ENCODE measurements at regions not wholly inside any gene's neighbourhood (a gene's known extent, or its start where the extent isn't known, plus 50 kb on each side); places are given as distances from the start of the nearest gene placed in this dataset.

GRCh38 chr4:92199135-92199534 is 104.6 kb upstream of the GRID2 start:
- Mint-ChIP-seq H3K27me3 (ENCODE audit: low read depth) (peaks cover 46% of the 10 kb centered on the region), H3K36me3 (no peaks in the 10 kb centered on the region), H3K9me3 (peaks cover 4% of the 10 kb centered on the region; the same call in 1 of the 2 replicates), H3K4me1 (peaks cover 2% of the 10 kb centered on the region), H3K4me3 (no peak overlapping the region), H3K27ac (no peak overlapping the region)
- TF ChIP-seq, protein P1, sequence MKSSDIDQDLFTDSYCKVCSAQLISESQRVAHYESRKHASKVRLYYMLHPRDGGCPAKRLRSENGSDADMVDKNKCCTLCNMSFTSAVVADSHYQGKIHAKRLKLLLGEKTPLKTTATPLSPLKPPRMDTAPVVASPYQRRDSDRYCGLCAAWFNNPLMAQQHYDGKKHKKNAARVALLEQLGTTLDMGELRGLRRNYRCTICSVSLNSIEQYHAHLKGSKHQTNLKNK (CRISPR knock-in tag; IDR thresholded peaks at IDR 0.05), result no peak
- TF ChIP-seq EMX1 (CRISPR knock-in tag; IDR thresholded peaks at IDR 0.05) (no peak), HMGA2 (CRISPR knock-in tag; IDR thresholded peaks at IDR 0.05) (peak; percentile 100), ZNF121 (CRISPR knock-in tag; IDR thresholded peaks at IDR 0.05) (no peak)
- TF ChIP-seq, protein P2, sequence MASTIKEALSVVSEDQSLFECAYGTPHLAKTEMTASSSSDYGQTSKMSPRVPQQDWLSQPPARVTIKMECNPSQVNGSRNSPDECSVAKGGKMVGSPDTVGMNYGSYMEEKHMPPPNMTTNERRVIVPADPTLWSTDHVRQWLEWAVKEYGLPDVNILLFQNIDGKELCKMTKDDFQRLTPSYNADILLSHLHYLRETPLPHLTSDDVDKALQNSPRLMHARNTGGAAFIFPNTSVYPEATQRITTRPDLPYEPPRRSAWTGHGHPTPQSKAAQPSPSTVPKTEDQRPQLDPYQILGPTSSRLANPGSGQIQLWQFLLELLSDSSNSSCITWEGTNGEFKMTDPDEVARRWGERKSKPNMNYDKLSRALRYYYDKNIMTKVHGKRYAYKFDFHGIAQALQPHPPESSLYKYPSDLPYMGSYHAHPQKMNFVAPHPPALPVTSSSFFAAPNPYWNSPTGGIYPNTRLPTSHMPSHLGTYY (CRISPR knock-in tag; IDR thresholded peaks at IDR 0.05), result no peak
- DNase-seq (ENCODE audit: low spot score) (no peak), ATAC-seq (no peak)
- CTCF ChIA-PET, result no interaction called here
- POLR2A ChIA-PET, result no interaction called here

DNA sequence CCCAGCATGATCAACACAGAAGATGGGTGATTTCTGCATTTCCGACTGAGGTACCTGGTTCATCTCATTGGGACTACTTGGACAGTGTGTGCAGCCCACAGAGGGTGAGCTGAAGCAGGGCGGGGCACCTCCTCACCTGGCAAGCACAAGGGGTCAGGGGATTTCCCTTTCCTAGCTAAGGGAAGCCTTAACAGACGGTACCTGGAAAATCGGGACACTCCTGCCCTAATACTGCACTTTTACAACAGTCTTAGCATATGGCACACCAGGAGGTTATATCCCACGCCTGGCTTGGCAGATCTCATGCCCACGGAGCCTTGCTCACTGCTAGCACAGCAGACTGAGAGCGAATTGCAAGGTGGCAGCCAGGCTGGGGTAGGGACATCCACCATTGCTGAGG is 92.9 kb upstream of the GRID2 start:
- DNase-seq (ENCODE audit: low spot score) (no peak), ATAC-seq (no peak)
- no peaks in the 10 kb centered on the region for H3K36me3 Mint-ChIP-seq
- peaks cover 50% of the 10 kb centered on the region for H3K27me3 Mint-ChIP-seq (ENCODE audit: low read depth)
- no peak overlapping the region for H3K27ac Mint-ChIP-seq
- ChIA-PET POLR2A (no interaction called here), CTCF (no interaction called here)
- H3K4me3 Mint-ChIP-seq, result no peak overlapping the region
- peaks cover 22% of the 10 kb centered on the region for H3K9me3 Mint-ChIP-seq
- no peaks in the 10 kb centered on the region for H3K4me1 Mint-ChIP-seq
- TF ChIP-seq ZNF219 (CRISPR knock-in tag; IDR thresholded peaks at IDR 0.05; ENCODE audit: borderline replicate concordance) (no peak), ZNF671 (CRISPR knock-in tag; IDR thresholded peaks at IDR 0.05) (no peak), FOXP1 (CRISPR knock-in tag; IDR thresholded peaks at IDR 0.05; ENCODE audit: borderline replicate concordance) (no peak), ZNF416 (CRISPR knock-in tag; IDR thresholded peaks at IDR 0.05) (no peak), ARID4B (CRISPR knock-in tag; IDR thresholded peaks at IDR 0.05; ENCODE audit: borderline replicate concordance) (no peak), MLX (CRISPR knock-in tag; IDR thresholded peaks at IDR 0.05) (no peak), JAZF1 (CRISPR knock-in tag; IDR thresholded peaks at IDR 0.05) (no peak), JUN (CRISPR knock-in tag; IDR thresholded peaks at IDR 0.05) (no peak), HMGA2 (CRISPR knock-in tag; IDR thresholded peaks at IDR 0.05) (no peak), CTCF (IDR thresholded peaks at IDR 0.05) (no peak)
- TF ChIP-seq, protein P3, sequence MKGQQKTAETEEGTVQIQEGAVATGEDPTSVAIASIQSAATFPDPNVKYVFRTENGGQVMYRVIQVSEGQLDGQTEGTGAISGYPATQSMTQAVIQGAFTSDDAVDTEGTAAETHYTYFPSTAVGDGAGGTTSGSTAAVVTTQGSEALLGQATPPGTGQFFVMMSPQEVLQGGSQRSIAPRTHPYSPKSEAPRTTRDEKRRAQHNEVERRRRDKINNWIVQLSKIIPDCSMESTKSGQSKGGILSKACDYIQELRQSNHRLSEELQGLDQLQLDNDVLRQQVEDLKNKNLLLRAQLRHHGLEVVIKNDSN (CRISPR knock-in tag; IDR thresholded peaks at IDR 0.05), result no peak
- TF ChIP-seq, protein P4, sequence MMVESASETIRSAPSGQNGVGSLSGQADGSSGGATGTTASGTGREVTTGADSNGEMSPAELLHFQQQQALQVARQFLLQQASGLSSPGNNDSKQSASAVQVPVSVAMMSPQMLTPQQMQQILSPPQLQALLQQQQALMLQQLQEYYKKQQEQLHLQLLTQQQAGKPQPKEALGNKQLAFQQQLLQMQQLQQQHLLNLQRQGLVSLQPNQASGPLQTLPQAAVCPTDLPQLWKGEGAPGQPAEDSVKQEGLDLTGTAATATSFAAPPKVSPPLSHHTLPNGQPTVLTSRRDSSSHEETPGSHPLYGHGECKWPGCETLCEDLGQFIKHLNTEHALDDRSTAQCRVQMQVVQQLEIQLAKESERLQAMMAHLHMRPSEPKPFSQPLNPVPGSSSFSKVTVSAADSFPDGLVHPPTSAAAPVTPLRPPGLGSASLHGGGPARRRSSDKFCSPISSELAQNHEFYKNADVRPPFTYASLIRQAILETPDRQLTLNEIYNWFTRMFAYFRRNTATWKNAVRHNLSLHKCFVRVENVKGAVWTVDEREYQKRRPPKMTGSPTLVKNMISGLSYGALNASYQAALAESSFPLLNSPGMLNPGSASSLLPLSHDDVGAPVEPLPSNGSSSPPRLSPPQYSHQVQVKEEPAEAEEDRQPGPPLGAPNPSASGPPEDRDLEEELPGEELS (CRISPR knock-in tag; IDR thresholded peaks at IDR 0.05), result no peak
- TF ChIP-seq, protein P5, sequence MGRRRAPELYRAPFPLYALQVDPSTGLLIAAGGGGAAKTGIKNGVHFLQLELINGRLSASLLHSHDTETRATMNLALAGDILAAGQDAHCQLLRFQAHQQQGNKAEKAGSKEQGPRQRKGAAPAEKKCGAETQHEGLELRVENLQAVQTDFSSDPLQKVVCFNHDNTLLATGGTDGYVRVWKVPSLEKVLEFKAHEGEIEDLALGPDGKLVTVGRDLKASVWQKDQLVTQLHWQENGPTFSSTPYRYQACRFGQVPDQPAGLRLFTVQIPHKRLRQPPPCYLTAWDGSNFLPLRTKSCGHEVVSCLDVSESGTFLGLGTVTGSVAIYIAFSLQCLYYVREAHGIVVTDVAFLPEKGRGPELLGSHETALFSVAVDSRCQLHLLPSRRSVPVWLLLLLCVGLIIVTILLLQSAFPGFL (CRISPR knock-in tag; IDR thresholded peaks at IDR 0.05; ENCODE audit: borderline replicate concordance), result no peak
- TF ChIP-seq, protein P1 (CRISPR knock-in tag; IDR thresholded peaks at IDR 0.05), result no peak
- TF ChIP-seq, protein P6, sequence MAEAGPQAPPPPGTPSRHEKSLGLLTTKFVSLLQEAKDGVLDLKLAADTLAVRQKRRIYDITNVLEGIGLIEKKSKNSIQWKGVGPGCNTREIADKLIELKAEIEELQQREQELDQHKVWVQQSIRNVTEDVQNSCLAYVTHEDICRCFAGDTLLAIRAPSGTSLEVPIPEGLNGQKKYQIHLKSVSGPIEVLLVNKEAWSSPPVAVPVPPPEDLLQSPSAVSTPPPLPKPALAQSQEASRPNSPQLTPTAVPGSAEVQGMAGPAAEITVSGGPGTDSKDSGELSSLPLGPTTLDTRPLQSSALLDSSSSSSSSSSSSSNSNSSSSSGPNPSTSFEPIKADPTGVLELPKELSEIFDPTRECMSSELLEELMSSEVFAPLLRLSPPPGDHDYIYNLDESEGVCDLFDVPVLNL (CRISPR knock-in tag; IDR thresholded peaks at IDR 0.05; ENCODE audit: borderline replicate concordance, low read depth), result no peak
